ENCODE measurements at regions not wholly inside any gene's neighbourhood (a gene's known extent, or its start where the extent isn't known, plus 50 kb on each side); places are given as distances from the start of the nearest gene placed in this dataset.

- Mint-ChIP-seq H3K4me3 (ENCODE audit: unreplicated experiment) (no peak overlapping the region), H3K27me3 (ENCODE audit: unreplicated experiment) (no peaks in the 10 kb centered on the region), H3K36me3 (ENCODE audit: unreplicated experiment) (no peaks in the 10 kb centered on the region), H3K9me3 (ENCODE audit: unreplicated experiment) (peaks cover 2% of the 10 kb centered on the region), H3K27ac (ENCODE audit: unreplicated experiment) (no peak overlapping the region), H3K4me1 (ENCODE audit: low read depth, unreplicated experiment) (peaks cover 18% of the 10 kb centered on the region)
- no peak for TF ChIP-seq CTCF (IDR thresholded peaks at IDR 0.05; ENCODE audit: partially characterized antibody, unreplicated experiment)
- no peak for DNase-seq
Observed at GRCh38 chr2:175373729-175374128, 192.2 kb upstream of the ATP5MC3 start.

DNA sequence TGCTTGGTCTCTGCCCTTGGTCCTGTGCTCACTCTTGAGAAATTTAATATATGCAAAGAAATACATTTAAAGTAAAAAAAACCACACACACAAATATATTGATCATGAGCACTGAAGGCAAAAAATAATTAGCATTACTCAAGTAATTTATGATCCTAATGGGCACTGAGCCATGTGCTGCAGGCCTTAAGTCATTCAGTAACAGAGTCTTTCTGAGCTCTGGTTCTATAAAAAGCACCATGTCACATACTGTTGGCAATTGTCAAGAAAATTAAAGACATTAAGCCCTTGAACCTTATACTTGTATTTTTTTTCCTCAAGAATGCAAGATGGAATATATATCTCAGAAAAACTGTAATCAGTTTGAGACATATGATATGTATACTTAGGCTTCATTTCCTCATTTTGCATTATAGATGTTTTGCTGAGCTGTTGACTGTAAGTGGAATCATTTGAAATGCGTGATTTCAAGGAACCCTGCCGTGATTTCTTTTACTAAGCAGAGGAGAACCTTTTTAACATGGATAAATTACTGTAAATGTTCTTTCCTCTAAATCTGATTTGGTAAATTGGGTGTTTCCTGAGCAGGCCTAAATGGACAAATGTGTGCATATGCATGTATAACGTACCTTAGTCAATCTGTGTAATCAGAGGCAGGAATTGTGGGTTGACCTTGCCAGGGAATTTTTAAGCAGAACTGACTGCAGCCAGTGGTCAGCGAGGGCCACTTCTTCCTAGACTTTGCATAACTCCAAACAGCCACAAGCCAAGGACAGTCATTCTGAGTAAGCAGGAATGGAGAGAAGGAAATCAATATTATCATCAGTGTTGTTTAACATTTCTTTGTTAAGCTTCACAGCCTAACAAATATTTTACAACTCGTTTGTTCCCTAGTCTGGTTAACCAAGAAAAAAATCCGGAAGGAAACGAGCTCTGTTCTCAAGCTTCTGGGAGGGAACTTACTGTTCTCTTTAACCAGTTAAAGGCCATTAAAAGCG, 191.5 kb upstream of the ATP5MC3 start:
- no peaks in the 10 kb centered on the region for H3K36me3 Mint-ChIP-seq (ENCODE audit: unreplicated experiment)
- no peaks in the 10 kb centered on the region for H3K27me3 Mint-ChIP-seq (ENCODE audit: unreplicated experiment)
- H3K9me3 Mint-ChIP-seq (ENCODE audit: unreplicated experiment): peaks cover 2% of the 10 kb centered on the region
- H3K4me1 Mint-ChIP-seq (ENCODE audit: low read depth, unreplicated experiment): peaks cover 18% of the 10 kb centered on the region
- TF ChIP-seq CTCF (IDR thresholded peaks at IDR 0.05; ENCODE audit: partially characterized antibody, unreplicated experiment): no peak
- no peak overlapping the region for H3K4me3 Mint-ChIP-seq (ENCODE audit: unreplicated experiment)
- no peak overlapping the region for H3K27ac Mint-ChIP-seq (ENCODE audit: unreplicated experiment)
- DNase-seq: no peak

DNA sequence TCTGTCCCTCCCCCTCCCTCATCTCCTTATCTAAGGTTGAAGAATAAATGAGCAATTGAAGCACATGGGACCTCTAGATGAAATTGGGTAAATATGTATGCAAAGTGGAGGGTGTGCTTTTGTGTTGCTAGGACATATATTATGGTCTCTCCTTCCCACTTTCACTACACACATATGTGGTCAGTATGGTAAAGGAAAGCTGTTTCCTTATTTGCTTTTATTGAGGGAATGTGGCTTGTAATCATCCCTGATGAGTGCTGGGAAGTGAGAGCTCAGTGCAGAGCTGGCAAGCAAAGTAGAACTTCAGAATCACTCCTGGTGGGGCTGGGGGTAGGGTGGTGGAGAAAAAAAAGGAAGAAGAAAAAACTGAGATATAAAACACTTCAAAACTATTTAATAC, 189.9 kb upstream of the ATP5MC3 start:
- no peak overlapping the region for H3K4me3 Mint-ChIP-seq (ENCODE audit: unreplicated experiment)
- H3K4me1 Mint-ChIP-seq (ENCODE audit: low read depth, unreplicated experiment): peaks cover 18% of the 10 kb centered on the region
- peaks cover 2% of the 10 kb centered on the region for H3K9me3 Mint-ChIP-seq (ENCODE audit: unreplicated experiment)
- H3K27ac Mint-ChIP-seq (ENCODE audit: unreplicated experiment): no peak overlapping the region
- DNase-seq: no peak
- no peak for TF ChIP-seq CTCF (IDR thresholded peaks at IDR 0.05; ENCODE audit: partially characterized antibody, unreplicated experiment)
- H3K27me3 Mint-ChIP-seq (ENCODE audit: unreplicated experiment): no peaks in the 10 kb centered on the region
- H3K36me3 Mint-ChIP-seq (ENCODE audit: unreplicated experiment): no peaks in the 10 kb centered on the region

- TF ChIP-seq CTCF (IDR thresholded peaks at IDR 0.05; ENCODE audit: partially characterized antibody, unreplicated experiment): peak; percentile 76
- Mint-ChIP-seq H3K9me3 (ENCODE audit: unreplicated experiment) (peaks cover 2% of the 10 kb centered on the region), H3K4me1 (ENCODE audit: low read depth, unreplicated experiment) (peaks cover 17% of the 10 kb centered on the region), H3K4me3 (ENCODE audit: unreplicated experiment) (no peak overlapping the region), H3K27me3 (ENCODE audit: unreplicated experiment) (no peaks in the 10 kb centered on the region), H3K36me3 (ENCODE audit: unreplicated experiment) (no peaks in the 10 kb centered on the region), H3K27ac (ENCODE audit: unreplicated experiment) (no peak overlapping the region)
- peak; percentile 40 for DNase-seq
Observed at GRCh38 chr2:175366815-175367214, 185.3 kb upstream of the ATP5MC3 start.

DNA sequence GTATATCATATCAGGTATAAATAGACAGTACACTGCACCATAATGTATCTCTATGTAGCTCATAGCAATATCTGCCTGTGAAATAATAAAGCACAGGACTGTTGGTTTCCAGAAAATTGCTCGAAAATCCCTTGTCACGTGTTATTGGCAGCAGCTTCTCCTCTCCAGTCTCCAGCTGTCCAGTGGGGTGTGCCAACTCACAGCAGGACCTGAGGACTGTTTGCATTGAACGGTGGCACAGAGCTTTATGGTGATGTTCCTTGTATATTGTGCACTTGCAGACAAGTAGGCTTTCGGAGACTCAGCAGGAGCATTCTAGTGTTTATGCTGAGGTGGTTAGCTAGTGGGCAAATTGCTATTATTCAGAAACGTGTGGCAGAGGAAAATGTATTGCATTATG, 182.2 kb upstream of the ATP5MC3 start:
- H3K27me3 Mint-ChIP-seq (ENCODE audit: unreplicated experiment): no peaks in the 10 kb centered on the region
- no peak for TF ChIP-seq CTCF (IDR thresholded peaks at IDR 0.05; ENCODE audit: partially characterized antibody, unreplicated experiment)
- H3K27ac Mint-ChIP-seq (ENCODE audit: unreplicated experiment): no peak overlapping the region
- DNase-seq: no peak
- peaks cover 5% of the 10 kb centered on the region for H3K4me1 Mint-ChIP-seq (ENCODE audit: low read depth, unreplicated experiment)
- H3K4me3 Mint-ChIP-seq (ENCODE audit: unreplicated experiment): no peak overlapping the region
- no peaks in the 10 kb centered on the region for H3K36me3 Mint-ChIP-seq (ENCODE audit: unreplicated experiment)
- H3K9me3 Mint-ChIP-seq (ENCODE audit: unreplicated experiment): no peaks in the 10 kb centered on the region
